SK-N-SH (cell line): ENCODE measurements at regions not wholly inside any gene's neighbourhood (a gene's known extent, or its start where the extent isn't known, plus 50 kb on each side); places are given as distances from the start of the nearest gene placed in this dataset.

Experiments
- CTCF ChIA-PET: fragments of 300-600, 350-600 bp; formaldehyde crosslinking; extraction: SDS; loops from one replicate; lab custom pipeline; 2021; lab: Yijun Ruan, JAX
- POLR2A ChIA-PET: fragments of 350-600 bp; sonication (Branson Sonifier 250); formaldehyde crosslinking; extraction: SDS; loops from one replicate; lab custom pipeline; 2020; ENCODE audit warnings: antibody characterized with exemption, inconsistent platforms; lab: Yijun Ruan, JAX
- DNase-seq: peaks from one replicate; pipeline ENCODE4 v3.0.0; 2012
- H2AFZ ChIP-seq: fragments of 200-600 bp; sonication (generic); 2 replicates; pipeline ENCODE4 v1.8.1; 2016; ENCODE audit warnings: antibody characterized with exemption, mild to moderate bottlenecking, low read depth
- H3F3A ChIP-seq: fragments of 200-600 bp; sonication (generic); replicated peaks from 2 replicates; pipeline ENCODE3; 2016; ENCODE audit warnings: antibody characterized with exemption, mild to moderate bottlenecking; ENCODE audit not compliant: insufficient read depth
- H3K27ac ChIP-seq, 2 experiments: fragments of 200-500 bp in 1 of 2; fragments of 200-600 bp in 1 of 2; sonication (Bioruptor generic) in 1 of 2; sonication (generic), shearing (Covaris generic) in 1 of 2; 2 replicates each; pipeline versions ENCODE4 v1.5.1 to v1.6.1; 2014 to 2016; ENCODE audit warnings: low read depth in 2 of 2, inconsistent platforms in 1 of 2, low read length in 1 of 2, mild to moderate bottlenecking in 1 of 2, mixed read lengths in 1 of 2
- H3K27me3 ChIP-seq: fragments of 200-600 bp; sonication (generic), shearing (Covaris generic); 2 replicates; pipeline ENCODE4 v1.6.1; 2016; ENCODE audit warnings: mixed run types; ENCODE audit not compliant: insufficient read depth
- H3K36me3 ChIP-seq, 2 experiments: fragments of 200-500 bp in 1 of 2; fragments of 200-600 bp in 1 of 2; sonication (Bioruptor generic) in 1 of 2; sonication (generic) in 1 of 2; replicated peaks in 1 of 2; 2 replicates each; pipeline versions ENCODE3 to v1.5.1; 2014 to 2016; ENCODE audit warnings: low read length in 1 of 2, mild to moderate bottlenecking in 1 of 2; ENCODE audit not compliant: insufficient read depth in 2 of 2, control insufficient read depth in 1 of 2
- H3K4me1 ChIP-seq, 2 experiments: fragments of 200-500 bp in 1 of 2; fragments of 200-600 bp in 1 of 2; sonication (Bioruptor generic) in 1 of 2; sonication (generic), shearing (Covaris generic) in 1 of 2; 2 replicates each; pipeline versions ENCODE4 v1.5.1 to v1.6.1; 2014 to 2016; ENCODE audit warnings: low read depth in 1 of 2, low read length in 1 of 2, mixed run types in 1 of 2; ENCODE audit not compliant: insufficient read depth in 2 of 2, control insufficient read depth in 1 of 2
- H3K4me2 ChIP-seq: fragments of 200-600 bp; sonication (generic), shearing (Covaris generic); 2 replicates; pipeline ENCODE4 v1.6.1; 2017; ENCODE audit warnings: mixed run types
- H3K4me3 ChIP-seq, 2 experiments: fragments of 200-500 bp in 1 of 2; fragments of 200-600 bp in 1 of 2; sonication (Bioruptor generic) in 1 of 2; sonication (generic), shearing (Covaris generic) in 1 of 2; 2 replicates each; pipeline versions ENCODE4 v1.5.1 to v1.8.1; 2014 to 2016; ENCODE audit warnings: low read depth in 2 of 2, inconsistent platforms in 1 of 2, low read length in 1 of 2, mild to moderate bottlenecking in 1 of 2, mixed read lengths in 1 of 2, moderate library complexity in 1 of 2
- H3K79me2 ChIP-seq: fragments of 200-600 bp; sonication (generic); 2 replicates; pipeline ENCODE4 v1.8.1; 2017; ENCODE audit warnings: mild to moderate bottlenecking; ENCODE audit not compliant: insufficient read depth
- H3K9ac ChIP-seq: fragments of 200-600 bp; sonication (generic); 2 replicates; pipeline ENCODE4 v1.6.1; 2017; ENCODE audit warnings: mixed run types
- H3K9me2 ChIP-seq: fragments of 200-600 bp; sonication (generic); 2 replicates; pipeline ENCODE4 v1.6.1; 2017; ENCODE audit warnings: mixed run types
- H3K9me3 ChIP-seq: fragments of 200-600 bp; sonication (generic); 2 replicates; pipeline ENCODE4 v1.6.1; 2017; ENCODE audit warnings: mixed run types, mild to moderate bottlenecking, moderate library complexity
- H4K20me1 ChIP-seq: fragments of 200-600 bp; sonication (generic); 2 replicates; pipeline ENCODE4 v1.6.1; 2017; ENCODE audit warnings: mild to moderate bottlenecking, mixed run types; ENCODE audit not compliant: insufficient read depth
- EP300 ChIP-seq, 2 experiments: IDR thresholded peaks; 2 replicates each; pipeline versions ENCODE4 v1.4.0 to v1.6.1; 2012; ENCODE audit warnings: borderline replicate concordance in 1 of 2, low read depth in 1 of 2, low read length in 1 of 2
- FOXJ3 ChIP-seq: sonication (generic); formaldehyde crosslinking; IDR thresholded peaks from 2 replicates; pipeline ENCODE4 v1.5.1; 2020; ENCODE audit warnings: mild to moderate bottlenecking, missing genetic modification reagents
- FOXM1 ChIP-seq: IDR thresholded peaks from 2 replicates; pipeline ENCODE4 v1.4.0; 2012; ENCODE audit warnings: low read depth, mild to moderate bottlenecking
- GABPA ChIP-seq: IDR thresholded peaks from 2 replicates; pipeline ENCODE4 v1.4.0; 2012; ENCODE audit warnings: low read depth, mild to moderate bottlenecking
- GATA2 ChIP-seq: sonication (generic); formaldehyde crosslinking; IDR thresholded peaks from 2 replicates; pipeline ENCODE4 v1.5.0; 2020; ENCODE audit warnings: mild to moderate bottlenecking, missing genetic modification reagents
- MAX ChIP-seq: IDR thresholded peaks from 2 replicates; pipeline ENCODE4 v1.4.0; 2012; ENCODE audit warnings: low read depth
- MEF2A ChIP-seq: IDR thresholded peaks from 2 replicates; pipeline ENCODE4 v1.4.0; 2012; ENCODE audit warnings: low read depth, borderline replicate concordance
- NFIC ChIP-seq: IDR thresholded peaks from 2 replicates; pipeline ENCODE4 v1.4.0; 2012; ENCODE audit warnings: borderline replicate concordance
- NRF1 ChIP-seq: IDR thresholded peaks from 2 replicates; pipeline ENCODE4 v1.6.1; 2012; ENCODE audit warnings: low read depth, mild to moderate bottlenecking, low read length
- SIN3A ChIP-seq: IDR thresholded peaks from 2 replicates; pipeline ENCODE4 v1.6.1; 2012; ENCODE audit warnings: low read depth, mild to moderate bottlenecking, low read length, moderate library complexity, borderline replicate concordance
- SMC3 ChIP-seq: IDR thresholded peaks from 2 replicates; pipeline ENCODE4 v1.6.1; 2012; ENCODE audit warnings: low read depth, low read length, improper control_type of control experiment
- TAF1 ChIP-seq: IDR thresholded peaks from 2 replicates; pipeline ENCODE4 v1.6.1; 2012; ENCODE audit warnings: low read depth, mild to moderate bottlenecking, low read length, moderate library complexity, borderline replicate concordance
- TCF12 ChIP-seq: IDR thresholded peaks from 2 replicates; pipeline ENCODE4 v1.4.0; 2012
- USF1 ChIP-seq: IDR thresholded peaks from 2 replicates; pipeline ENCODE4 v1.4.0; 2012; ENCODE audit warnings: low read depth, borderline replicate concordance
- WGBS: methylation state at CpG from one replicate; pipeline ENCODE4 v1.1.6; 2017; ENCODE audit warnings: low lambda C conversion rate; 5-methylcytosine and 5-hydroxymethylcytosine counted together
- TF ChIP-seq, protein P1 (sequence below): IDR thresholded peaks from 2 replicates; pipeline ENCODE4 v1.6.1; 2012; ENCODE audit warnings: mild to moderate bottlenecking, low read depth, low read length, moderate library complexity

DNA sequence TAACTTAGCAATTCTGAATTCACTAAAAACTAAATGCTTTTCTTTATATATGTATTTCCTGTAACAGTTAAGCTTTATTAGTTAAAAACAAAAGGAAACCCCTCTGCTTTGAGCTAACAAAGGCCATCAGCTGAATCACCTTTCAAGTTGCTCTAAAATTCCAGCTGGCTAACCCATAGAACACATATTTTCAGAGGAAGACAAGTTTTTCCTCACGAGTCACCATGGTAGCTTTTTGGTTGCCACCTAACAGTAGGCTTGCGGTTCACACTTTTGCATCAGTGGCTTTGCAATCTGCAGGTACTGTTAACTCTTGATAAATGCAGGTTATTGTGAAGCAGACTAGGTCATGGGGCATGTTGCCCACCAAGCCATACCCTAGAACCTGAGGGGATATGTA is 57.6 kb upstream of the IRX5 start (continued):
- TF ChIP-seq GATA2 (CRISPR knock-in tag) (no peak), GABPA (no peak), TAF1 (no peak)

DNA sequence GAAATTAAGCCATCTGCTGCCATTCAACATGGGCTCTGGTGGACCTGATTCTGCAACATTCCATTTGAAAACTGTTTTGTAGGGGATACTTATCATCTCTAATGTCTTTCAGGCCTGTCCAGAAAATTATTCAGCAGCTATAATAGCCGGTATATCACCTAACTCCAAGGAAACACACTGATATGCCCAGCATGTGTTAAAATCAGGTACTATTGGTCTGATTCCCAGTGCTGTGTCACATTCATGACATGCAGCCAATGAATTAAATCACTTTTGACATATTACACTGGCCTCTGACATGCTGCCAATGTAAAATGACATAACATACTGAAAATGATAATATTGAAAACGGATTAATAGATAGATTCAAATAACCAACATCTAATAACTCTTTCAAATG is 60.5 kb upstream of the IRX5 start:
- no peaks in the 10 kb centered on the region for H4K20me1 ChIP-seq
- H3K4me1 ChIP-seq = no peaks in the 10 kb centered on the region
- H3K36me3 ChIP-seq = no peaks in the 10 kb centered on the region
- no peak overlapping the region for H2AFZ ChIP-seq
- H3K27ac ChIP-seq = no peak overlapping the region
- no peak overlapping the region for H3K4me2 ChIP-seq
- CTCF ChIA-PET = no interaction called here
- no peaks in the 10 kb centered on the region for H3K27me3 ChIP-seq
- H3K9me2 ChIP-seq = no peaks in the 10 kb centered on the region
- DNase-seq = no peak
- no peak overlapping the region for H3K9ac ChIP-seq
- no peaks in the 10 kb centered on the region for H3K9me3 ChIP-seq
- H3F3A ChIP-seq = no peaks in the 10 kb centered on the region
- no peak for TF ChIP-seq GATA2 (CRISPR knock-in tag)
- TF ChIP-seq SMC3 = no peak
- no peak for TF ChIP-seq NFIC
- no peak for TF ChIP-seq MAX
- no peak for TF ChIP-seq FOXM1
- TF ChIP-seq MEF2A = no peak
- no peak for TF ChIP-seq TCF12
- no peak for TF ChIP-seq FOXJ3 (CRISPR knock-in tag)
- no peak for TF ChIP-seq TAF1
- no peak for TF ChIP-seq USF1
- no peak for TF ChIP-seq NRF1
- TF ChIP-seq SIN3A = no peak
- TF ChIP-seq, protein P1, sequence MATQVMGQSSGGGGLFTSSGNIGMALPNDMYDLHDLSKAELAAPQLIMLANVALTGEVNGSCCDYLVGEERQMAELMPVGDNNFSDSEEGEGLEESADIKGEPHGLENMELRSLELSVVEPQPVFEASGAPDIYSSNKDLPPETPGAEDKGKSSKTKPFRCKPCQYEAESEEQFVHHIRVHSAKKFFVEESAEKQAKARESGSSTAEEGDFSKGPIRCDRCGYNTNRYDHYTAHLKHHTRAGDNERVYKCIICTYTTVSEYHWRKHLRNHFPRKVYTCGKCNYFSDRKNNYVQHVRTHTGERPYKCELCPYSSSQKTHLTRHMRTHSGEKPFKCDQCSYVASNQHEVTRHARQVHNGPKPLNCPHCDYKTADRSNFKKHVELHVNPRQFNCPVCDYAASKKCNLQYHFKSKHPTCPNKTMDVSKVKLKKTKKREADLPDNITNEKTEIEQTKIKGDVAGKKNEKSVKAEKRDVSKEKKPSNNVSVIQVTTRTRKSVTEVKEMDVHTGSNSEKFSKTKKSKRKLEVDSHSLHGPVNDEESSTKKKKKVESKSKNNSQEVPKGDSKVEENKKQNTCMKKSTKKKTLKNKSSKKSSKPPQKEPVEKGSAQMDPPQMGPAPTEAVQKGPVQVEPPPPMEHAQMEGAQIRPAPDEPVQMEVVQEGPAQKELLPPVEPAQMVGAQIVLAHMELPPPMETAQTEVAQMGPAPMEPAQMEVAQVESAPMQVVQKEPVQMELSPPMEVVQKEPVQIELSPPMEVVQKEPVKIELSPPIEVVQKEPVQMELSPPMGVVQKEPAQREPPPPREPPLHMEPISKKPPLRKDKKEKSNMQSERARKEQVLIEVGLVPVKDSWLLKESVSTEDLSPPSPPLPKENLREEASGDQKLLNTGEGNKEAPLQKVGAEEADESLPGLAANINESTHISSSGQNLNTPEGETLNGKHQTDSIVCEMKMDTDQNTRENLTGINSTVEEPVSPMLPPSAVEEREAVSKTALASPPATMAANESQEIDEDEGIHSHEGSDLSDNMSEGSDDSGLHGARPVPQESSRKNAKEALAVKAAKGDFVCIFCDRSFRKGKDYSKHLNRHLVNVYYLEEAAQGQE = no peak
- no peak for TF ChIP-seq EP300 (IDR thresholded peaks at IDR 0.05; ENCODE audit: borderline replicate concordance in 1 of 2, low read depth in 1 of 2, low read length in 1 of 2)
- no peaks in the 10 kb centered on the region for H3K79me2 ChIP-seq
- WGBS = 26% methylated on average over 2 of the region's 2 CpGs
- H3K4me3 ChIP-seq = no peak overlapping the region
- POLR2A ChIA-PET = no interaction called here
